Endothelial cell of umbilical vein (primary cell): ENCODE measurements at regions not wholly inside any gene's neighbourhood (a gene's known extent, or its start where the extent isn't known, plus 50 kb on each side); places are given as distances from the start of the nearest gene placed in this dataset.

Experiments used
- BruUV-seq: library from RNA; stranded (reverse); fragments of 400-500 nt; replicated peaks from 2 replicates; lab custom pipeline; 2021; lab: Mats Ljungman, UMichigan
- CTCF ChIA-PET: fragments of 300-600, 350-600 bp; sonication (Branson Sonifier 250); formaldehyde crosslinking; loops from one replicate; lab custom pipeline; 2021; ENCODE audit warnings: antibody characterized with exemption, inconsistent platforms; lab: Charles Lee
- POLR2A ChIA-PET: fragments of 300-600, 350-600 bp; sonication (Branson Sonifier 250); formaldehyde crosslinking; loops from one replicate; lab custom pipeline; 2021; ENCODE audit warnings: antibody characterized with exemption, inconsistent platforms; lab: Charles Lee
- DNase-seq: peaks from one replicate; pipeline ENCODE4 v3.0.0-alpha.2; 2011; ENCODE audit warnings: low read depth, low spot score
- FAIRE-seq: peaks from 2 replicates; lab custom pipeline; 2011; peaks lifted over from hg19 to GRCh38; lab: Jason Lieb, UNC
- H2AFZ ChIP-seq: 2 replicates; pipeline ENCODE4 v1.6.0; 2012; ENCODE audit warnings: low read depth, low read length, control low read depth, inconsistent platforms
- H3K27ac ChIP-seq: 2 replicates; pipeline ENCODE4 v1.5.1; 2011; ENCODE audit warnings: low read depth, mild to moderate bottlenecking, control low read depth, low read length, moderate library complexity; ENCODE audit not compliant: insufficient read depth
- H3K27me3 ChIP-seq, 2 experiments: 2 replicates each; pipeline versions ENCODE4 v1.6.0 to v1.6.1; 2011; ENCODE audit warnings: low read length in 2 of 2, mixed read lengths in 1 of 2; ENCODE audit not compliant: control insufficient read depth in 2 of 2, insufficient read depth in 2 of 2
- H3K36me3 ChIP-seq, 2 experiments: 2 replicates in 1 of 2; 3 replicates in 1 of 2; pipeline ENCODE4 v1.5.1; 2011; ENCODE audit warnings: low read length in 2 of 2, mild to moderate bottlenecking in 1 of 2, moderate library complexity in 1 of 2; ENCODE audit not compliant: control insufficient read depth in 2 of 2, insufficient read depth in 2 of 2; ENCODE audit errors: extremely low read depth in 1 of 2
- H3K4me1 ChIP-seq: 3 replicates; pipeline ENCODE4 v1.5.1; 2011; ENCODE audit warnings: mild to moderate bottlenecking, low read length; ENCODE audit not compliant: control insufficient read depth, insufficient read depth; ENCODE audit errors: extremely low read depth
- H3K4me2 ChIP-seq: 2 replicates; pipeline ENCODE4 v1.6.1; 2011; ENCODE audit warnings: low read length, control low read depth, mixed read lengths; ENCODE audit not compliant: insufficient read depth
- H3K4me3 ChIP-seq, 3 experiments: fragments of 200-600 bp in 1 of 3; sonication (generic), shearing (Covaris generic) in 1 of 3; replicated peaks in 1 of 3; 2 replicates each; pipeline ENCODE4 v1.5.1; 2011 to 2016; ENCODE audit warnings: control low read depth in 3 of 3, low read length in 3 of 3, mild to moderate bottlenecking in 2 of 3, inconsistent platforms in 1 of 3, low read depth in 1 of 3, moderate library complexity in 1 of 3; ENCODE audit not compliant: insufficient read depth in 1 of 3
- H3K79me2 ChIP-seq: 2 replicates; pipeline ENCODE4 v1.6.0; 2012; ENCODE audit warnings: low read length, inconsistent platforms; ENCODE audit not compliant: control insufficient read depth, insufficient read depth
- H3K9ac ChIP-seq: replicated peaks from 2 replicates; pipeline ENCODE3; 2011; ENCODE audit warnings: low read length, control low read depth; ENCODE audit not compliant: insufficient read depth; ENCODE audit errors: extremely low read depth
- H3K9me1 ChIP-seq: replicated peaks from 3 replicates; pipeline ENCODE4 v1.6.0; 2011; ENCODE audit warnings: mild to moderate bottlenecking, low read length; ENCODE audit not compliant: control insufficient read depth, insufficient read depth; ENCODE audit errors: extremely low read depth
- H3K9me3 ChIP-seq: replicated peaks from 2 replicates; pipeline ENCODE4 v1.5.1; 2012; ENCODE audit warnings: low read length, inconsistent platforms; ENCODE audit not compliant: control insufficient read depth, insufficient read depth
- H4K20me1 ChIP-seq: replicated peaks from 2 replicates; pipeline ENCODE3; 2011; ENCODE audit warnings: mild to moderate bottlenecking, low read length; ENCODE audit not compliant: control insufficient read depth, insufficient read depth; ENCODE audit errors: extremely low read depth
- CTCF ChIP-seq, 2 donors: IDR thresholded peaks; 1 replicate in 1 of 2; 2 replicates in 1 of 2; pipeline ENCODE4 v1.5.1; 2011; ENCODE audit warnings: low read length in 2 of 2, mild to moderate bottlenecking in 2 of 2, moderate library complexity in 2 of 2, control low read depth in 1 of 2, inconsistent platforms in 1 of 2, low read depth in 1 of 2; ENCODE audit not compliant: insufficient read depth in 1 of 2; ENCODE audit errors: extremely low read depth in 1 of 2
- EZH2 ChIP-seq: IDR thresholded peaks from 2 replicates; pipeline ENCODE4 v1.6.1; 2012; ENCODE audit warnings: borderline replicate concordance, low read depth, mild to moderate bottlenecking, moderate library complexity, low read length, inconsistent platforms; ENCODE audit not compliant: severe bottlenecking
- FOS ChIP-seq: IDR thresholded peaks from 2 replicates; pipeline ENCODE4 v1.6.1; 2011; ENCODE audit warnings: mild to moderate bottlenecking, low read length, moderate library complexity, borderline replicate concordance; ENCODE audit not compliant: insufficient read depth
- GATA2 ChIP-seq: IDR thresholded peaks from 2 replicates; pipeline ENCODE4 v1.7.0; 2011; ENCODE audit warnings: low read depth, mild to moderate bottlenecking, moderate library complexity, mixed read lengths, low read length; ENCODE audit not compliant: insufficient read length, insufficient read depth
- JUN ChIP-seq: IDR thresholded peaks from 2 replicates; pipeline ENCODE4 v1.6.1; 2011; ENCODE audit warnings: borderline replicate concordance, low read depth; ENCODE audit not compliant: insufficient read length, insufficient read depth
- MAX ChIP-seq: IDR thresholded peaks from 2 replicates; pipeline ENCODE4 v1.6.1; 2011; ENCODE audit not compliant: insufficient read depth, insufficient read length
- MYC ChIP-seq: IDR thresholded peaks from one replicate; pipeline ENCODE4 v1.6.1; 2011; ENCODE audit warnings: mild to moderate bottlenecking, low read depth, low read length
- POLR2A ChIP-seq: IDR thresholded peaks from 2 replicates; pipeline ENCODE4 v1.6.1; 2012; ENCODE audit warnings: low read depth, mild to moderate bottlenecking, control low read depth, low read length
- POLR2AphosphoS5 ChIP-seq: IDR thresholded peaks from 2 replicates; pipeline ENCODE4 v1.6.1; 2012; ENCODE audit warnings: low read depth, mild to moderate bottlenecking, control low read depth, low read length, moderate library complexity; ENCODE audit not compliant: insufficient read depth
- dilution Hi-C: fragments of 300-500 bp; cut with MboI; formaldehyde crosslinking; loops from one replicate; pipeline ENCODE4 v1.15.0; 2019; ENCODE audit warnings: low sequenced_read_pairs; ENCODE audit not compliant: extremely low pct_ligation_motif_present
- intact Hi-C: fragments of 100-400 bp; cut with micrococcal nuclease; formaldehyde crosslinking; loops from one replicate; pipeline ENCODE4 v1.10.0; 2022

GRCh38 chr7:152514771-152515105, 78.9 kb upstream of the KMT2C start:
- Histone ChIP-seq H3K27me3 (no peaks in the 10 kb centered on the region), H3K4me1 (no peaks in the 10 kb centered on the region), H3K4me2 (no peak overlapping the region), H3K9me1 (no peaks in the 10 kb centered on the region), H3K79me2 (no peaks in the 10 kb centered on the region), H3K9me3 (no peaks in the 10 kb centered on the region), H3K36me3 (no peaks in the 10 kb centered on the region), H3K27ac (no peak overlapping the region), H4K20me1 (no peaks in the 10 kb centered on the region), H2AFZ (no peak overlapping the region), H3K9ac (no peak overlapping the region), H3K4me3 (no peak overlapping the region)
- ChIA-PET CTCF (no interaction called here), POLR2A (no interaction called here)
- intact Hi-C loops (no loop called here), dilution Hi-C loops (no loop called here)
- BruUV-seq, result no TSS peak
- TF ChIP-seq MAX, result no peak
- TF ChIP-seq POLR2A, result no peak
- no peak for TF ChIP-seq EZH2
- TF ChIP-seq JUN, result no peak
- TF ChIP-seq GATA2, result no peak
- no peak for TF ChIP-seq POLR2AphosphoS5
- no peak for TF ChIP-seq CTCF (IDR thresholded peaks at IDR 0.05; ENCODE audit: extremely low read depth in 1 of 2, insufficient read depth in 1 of 2, low read depth in 1 of 2, low read length in 2 of 2)
- TF ChIP-seq MYC, result no peak
- TF ChIP-seq FOS, result no peak
- FAIRE-seq (no peak), DNase-seq (no peak)
